Adipocyte (in vitro differentiated cells): ENCODE measurements at regions not wholly inside any gene's neighbourhood (a gene's known extent, or its start where the extent isn't known, plus 50 kb on each side); places are given as distances from the start of the nearest gene placed in this dataset.
"Not testable (repeated sequence)": the region's sequence is repeated elsewhere in the genome, so short reads cannot be mapped to it uniquely, and the experiment has no call there.

Source experiments
- DNase-seq: peaks from one replicate; pipeline ENCODE4 v3.0.0-alpha.2; 2015; ENCODE audit warnings: low read depth
- H3K27me3 ChIP-seq: replicated peaks from 2 replicates; pipeline ENCODE4 v1.7.0; 2013; ENCODE audit warnings: mild to moderate bottlenecking, low read length, moderate library complexity; ENCODE audit not compliant: control insufficient read depth, insufficient read depth
- H3K36me3 ChIP-seq: 2 replicates; pipeline ENCODE4 v1.7.0; 2013; ENCODE audit warnings: low read length, mild to moderate bottlenecking, moderate library complexity; ENCODE audit not compliant: control insufficient read depth, insufficient read depth, severe bottlenecking
- H3K4me1 ChIP-seq: 2 replicates; pipeline ENCODE4 v1.7.0; 2013; ENCODE audit warnings: mild to moderate bottlenecking, low read length, moderate library complexity; ENCODE audit not compliant: control insufficient read depth, insufficient read depth
- H3K4me3 ChIP-seq: 2 replicates; pipeline ENCODE4 v1.7.0; 2013; ENCODE audit warnings: mild to moderate bottlenecking, low read length, moderate library complexity
- H3K9ac ChIP-seq: 2 replicates; pipeline ENCODE4 v1.7.0; 2013; ENCODE audit warnings: mild to moderate bottlenecking, low read length, moderate library complexity
- H3K9me3 ChIP-seq: 2 replicates; pipeline ENCODE4 v1.7.0; 2013; ENCODE audit warnings: mild to moderate bottlenecking, low read length, moderate library complexity; ENCODE audit not compliant: control insufficient read depth

- Histone ChIP-seq H3K27me3 (no peaks in the 10 kb centered on the region), H3K36me3 (no peaks in the 10 kb centered on the region), H3K4me3 (no peak overlapping the region), H3K9ac (no peak overlapping the region), H3K9me3 (no peaks in the 10 kb centered on the region), H3K4me1 (peaks cover 3% of the 10 kb centered on the region)
- DNase-seq: no peak
Measured at GRCh38 chr17:71585540-71585939, 535.3 kb upstream of the SOX9 start.

- Histone ChIP-seq H3K9me3 (no peaks in the 10 kb centered on the region), H3K36me3 (no peaks in the 10 kb centered on the region), H3K27me3 (no peaks in the 10 kb centered on the region), H3K4me3 (no peak overlapping the region), H3K4me1 (no peaks in the 10 kb centered on the region), H3K9ac (peak overlapping the region; percentile 43)
- no peak for DNase-seq
Measured at GRCh38 chr17:71592431-71592830, 528.4 kb upstream of the SOX9 start.

DNA sequence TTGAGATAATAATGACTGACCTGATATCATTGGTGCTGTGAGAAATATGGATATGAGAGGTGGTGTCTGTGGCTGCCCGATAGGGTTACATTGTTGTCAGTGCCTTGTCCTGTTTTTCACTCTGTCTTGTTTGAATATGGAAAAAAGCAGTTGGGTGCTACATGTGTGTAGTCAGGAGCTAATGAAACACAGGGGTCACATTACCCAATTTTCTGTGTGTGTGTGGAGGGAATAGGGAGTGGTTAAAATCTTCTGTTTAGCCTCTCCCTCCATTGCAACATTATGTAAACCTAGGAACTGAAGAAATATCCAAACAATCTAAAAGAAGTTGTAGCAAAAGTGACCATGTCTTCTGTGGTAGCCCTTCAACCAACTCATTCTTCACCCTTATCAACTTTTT, 527.7 kb upstream of the SOX9 start:
- H3K4me1 ChIP-seq: no peaks in the 10 kb centered on the region
- H3K9me3 ChIP-seq: no peaks in the 10 kb centered on the region
- DNase-seq: no peak
- H3K36me3 ChIP-seq: no peaks in the 10 kb centered on the region
- H3K4me3 ChIP-seq: no peak overlapping the region
- no peaks in the 10 kb centered on the region for H3K27me3 ChIP-seq
- H3K9ac ChIP-seq: peak overlapping the region; percentile 43

DNA sequence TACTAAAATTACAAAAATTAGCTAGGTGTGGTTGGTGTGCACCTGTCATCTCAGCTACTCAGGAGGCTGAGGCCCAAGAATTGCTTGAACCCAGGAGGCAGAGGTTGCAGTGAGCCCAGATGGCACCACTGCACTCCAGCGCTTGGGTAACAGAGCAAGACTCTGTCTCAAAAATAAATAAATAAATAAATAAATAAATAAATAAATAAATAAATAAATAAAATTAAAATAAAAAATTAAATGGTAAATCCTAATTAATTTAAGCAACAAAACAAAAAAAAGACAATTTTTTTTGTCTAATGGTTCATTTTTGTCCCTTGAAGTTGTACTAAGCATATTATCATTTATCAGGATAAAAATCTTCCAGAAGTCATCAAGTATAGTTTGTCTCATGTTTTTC, 521.2 kb upstream of the SOX9 start:
- not testable (repeated sequence) for H3K9ac ChIP-seq, H3K36me3 ChIP-seq, H3K9me3 ChIP-seq, DNase-seq, H3K4me3 ChIP-seq, H3K4me1 ChIP-seq, H3K27me3 ChIP-seq

DNA sequence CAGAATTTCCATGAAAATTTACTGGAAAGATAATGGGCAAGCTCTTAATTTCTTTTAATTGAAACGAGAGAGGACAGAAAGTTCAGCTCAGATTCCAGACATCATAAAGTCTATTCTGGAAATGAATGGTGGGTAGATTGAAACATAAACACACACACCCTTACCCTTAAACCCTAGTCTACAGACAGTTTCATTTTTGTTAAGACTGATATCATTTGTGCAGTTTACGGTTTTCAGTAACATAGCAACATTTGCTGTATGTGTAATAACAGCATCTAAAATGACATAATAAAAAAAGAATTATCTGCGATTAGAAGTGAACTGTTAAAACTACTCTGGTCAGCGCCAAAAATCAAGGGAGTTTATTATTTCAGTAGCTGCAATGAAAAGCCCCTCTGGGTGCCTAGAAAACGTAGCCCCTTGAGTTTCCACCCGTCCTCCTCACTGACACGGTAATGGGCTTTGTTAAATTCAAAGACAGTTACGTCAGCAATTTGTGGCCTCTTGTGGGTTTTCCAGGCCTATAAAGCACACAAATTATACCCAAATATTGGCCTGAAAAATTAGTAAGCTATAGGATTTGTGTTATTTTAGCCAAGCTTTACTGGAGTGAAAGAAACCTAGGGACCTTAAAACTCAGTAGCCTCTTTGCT, 520.6 kb upstream of the SOX9 start:
- no peak for DNase-seq
- H3K4me3 ChIP-seq: no peak overlapping the region
- H3K36me3 ChIP-seq: no peaks in the 10 kb centered on the region
- no peaks in the 10 kb centered on the region for H3K4me1 ChIP-seq
- peaks cover 3% of the 10 kb centered on the region for H3K9me3 ChIP-seq
- H3K9ac ChIP-seq: no peak overlapping the region
- H3K27me3 ChIP-seq: no peaks in the 10 kb centered on the region

GRCh38 chr17:71601894-71602504, 518.8 kb upstream of the SOX9 start:
- Histone ChIP-seq H3K9ac (no peak overlapping the region), H3K36me3 (no peaks in the 10 kb centered on the region), H3K4me1 (no peaks in the 10 kb centered on the region), H3K9me3 (peaks cover 6% of the 10 kb centered on the region), H3K4me3 (no peak overlapping the region), H3K27me3 (no peaks in the 10 kb centered on the region)
- DNase-seq: no peak

- no peak for DNase-seq
- peaks cover 28% of the 10 kb centered on the region for H3K9me3 ChIP-seq
- H3K4me3 ChIP-seq: no peak overlapping the region
- H3K9ac ChIP-seq: no peak overlapping the region
- no peaks in the 10 kb centered on the region for H3K4me1 ChIP-seq
- no peaks in the 10 kb centered on the region for H3K27me3 ChIP-seq
- no peaks in the 10 kb centered on the region for H3K36me3 ChIP-seq
Measured at GRCh38 chr17:71613996-71614395, 506.8 kb upstream of the SOX9 start.

- no peaks in the 10 kb centered on the region for H3K36me3 ChIP-seq
- no peak for DNase-seq
- no peak overlapping the region for H3K4me3 ChIP-seq
- no peaks in the 10 kb centered on the region for H3K4me1 ChIP-seq
- H3K9me3 ChIP-seq: peaks cover 28% of the 10 kb centered on the region
- no peak overlapping the region for H3K9ac ChIP-seq
- H3K27me3 ChIP-seq: no peaks in the 10 kb centered on the region
Measured at GRCh38 chr17:71615820-71616219, 505.0 kb upstream of the SOX9 start.

- H3K9me3 ChIP-seq: peaks cover 20% of the 10 kb centered on the region
- not testable (repeated sequence) for H3K9ac ChIP-seq, H3K4me3 ChIP-seq, DNase-seq, H3K4me1 ChIP-seq, H3K27me3 ChIP-seq, H3K36me3 ChIP-seq
Measured at GRCh38 chr17:71617767-71618166, 503.1 kb upstream of the SOX9 start.

GRCh38 chr17:71625330-71625729, 495.5 kb upstream of the SOX9 start:
- Histone ChIP-seq H3K4me1 (no peaks in the 10 kb centered on the region), H3K27me3 (no peaks in the 10 kb centered on the region)

DNA sequence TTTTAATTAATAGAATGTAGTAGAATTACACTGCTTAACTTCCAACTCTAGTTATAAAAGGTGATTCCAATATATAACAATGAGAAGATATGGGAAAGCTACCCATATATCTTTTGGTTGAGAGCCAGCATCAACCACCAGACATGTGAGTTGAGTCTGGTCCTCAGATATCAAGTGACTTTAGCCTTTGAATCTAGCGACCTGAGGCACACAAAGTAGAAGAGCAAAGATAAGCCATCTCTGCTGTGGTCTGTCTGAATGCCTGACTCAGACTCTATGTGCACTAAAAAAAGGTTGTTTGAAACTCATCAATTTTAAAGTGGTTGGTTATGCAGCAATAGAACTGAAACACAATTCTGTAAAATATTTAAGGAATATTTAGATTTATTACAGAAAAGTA, 492.5 kb upstream of the SOX9 start:
- Histone ChIP-seq H3K27me3 (no peaks in the 10 kb centered on the region), H3K9ac (no peak overlapping the region), H3K9me3 (no peaks in the 10 kb centered on the region), H3K4me3 (no peak overlapping the region), H3K36me3 (no peaks in the 10 kb centered on the region), H3K4me1 (peaks cover 28% of the 10 kb centered on the region)
- DNase-seq: no peak

More at GRCh38 chr17:71625330-71625729, 495.5 kb upstream of the SOX9 start:
- H3K9me3 ChIP-seq: no peaks in the 10 kb centered on the region
- no peak for DNase-seq
- H3K4me3 ChIP-seq: no peak overlapping the region
- no peaks in the 10 kb centered on the region for H3K36me3 ChIP-seq
- no peak overlapping the region for H3K9ac ChIP-seq

DNA sequence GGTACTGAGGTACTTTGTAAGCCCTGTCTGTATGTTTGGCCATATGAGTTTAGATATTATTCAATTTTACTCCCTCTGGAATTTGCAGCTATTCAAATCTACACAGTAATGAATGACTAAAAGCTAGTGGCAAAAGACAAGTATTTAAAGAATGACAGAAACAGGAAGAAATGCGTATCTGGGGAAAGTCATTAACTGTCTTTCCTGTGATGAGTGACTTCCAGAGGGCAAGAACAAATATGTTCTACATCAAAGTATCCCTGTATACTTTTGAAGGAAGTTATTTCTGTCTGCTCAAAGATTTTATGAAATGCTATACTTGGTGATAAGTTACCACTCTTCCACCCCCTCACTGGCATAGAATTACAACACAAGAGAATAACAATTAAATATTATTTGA, 489.3 kb upstream of the SOX9 start:
- no peaks in the 10 kb centered on the region for H3K9me3 ChIP-seq
- H3K27me3 ChIP-seq: no peaks in the 10 kb centered on the region
- no peak overlapping the region for H3K4me3 ChIP-seq
- H3K36me3 ChIP-seq: no peaks in the 10 kb centered on the region
- peak; percentile 39 for DNase-seq
- no peak overlapping the region for H3K9ac ChIP-seq
- H3K4me1 ChIP-seq: peaks cover 34% of the 10 kb centered on the region
